C4-2B (cell line): ENCODE measurements at regions not wholly inside any gene's neighbourhood (a gene's known extent, or its start where the extent isn't known, plus 50 kb on each side); places are given as distances from the start of the nearest gene placed in this dataset.

ENCODE experiments used
- CTCF ChIP-seq: fragments of 450-650 bp; conservative IDR thresholded peaks from 2 replicates; pipeline ENCODE4 v1.5.1; 2017; ENCODE audit warnings: mild to moderate bottlenecking
- ZFX ChIP-seq: fragments of 450-650 bp; IDR thresholded peaks from 2 replicates; pipeline ENCODE4 v1.6.1; 2017

DNA sequence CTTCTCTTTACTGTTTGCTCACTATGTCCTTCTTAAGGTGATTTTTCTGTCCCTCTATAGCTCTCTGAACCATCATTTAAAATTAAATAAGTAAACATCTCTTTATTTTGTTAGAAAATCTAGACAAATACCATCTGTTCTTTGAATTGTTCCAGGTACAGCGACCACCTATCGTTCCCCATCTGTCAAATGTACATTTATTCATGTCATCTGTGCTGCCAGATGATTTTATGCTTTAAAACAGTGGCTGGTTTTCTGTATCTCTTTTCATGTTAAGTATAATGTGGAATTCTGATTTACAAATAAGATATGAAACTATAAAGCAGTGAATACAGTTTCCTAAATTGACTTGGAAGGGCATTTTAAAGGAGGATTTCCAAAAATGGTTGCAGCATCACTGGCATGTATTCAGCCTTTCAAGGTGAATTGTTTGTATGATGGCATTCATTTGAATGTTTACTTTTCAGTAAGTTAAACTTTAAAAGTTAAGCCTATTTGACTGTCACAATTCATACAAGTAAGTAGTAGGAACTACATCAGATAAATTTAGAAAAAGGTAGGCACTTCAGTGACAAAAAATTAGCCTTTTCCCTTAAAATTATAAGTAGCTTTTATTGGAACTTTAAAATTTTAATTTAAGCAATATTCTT is 92.6 kb upstream of the CLVS2 start:
- TF ChIP-seq CTCF, result no peak
- TF ChIP-seq ZFX, result no peak
